ENCODE measurements at regions not wholly inside any gene's neighbourhood (a gene's known extent, or its start where the extent isn't known, plus 50 kb on each side); places are given as distances from the start of the nearest gene placed in this dataset.

GRCh38 chr15:70523616-70524015 lies 239.7 kb downstream of the UACA start:
- Histone ChIP-seq H3K27me3 (ENCODE audit: insufficient read depth, low read depth, low read length) (no peaks in the 10 kb centered on the region), H2AFZ (ENCODE audit: low read depth, low read length) (no peak overlapping the region), H3K4me2 (ENCODE audit: low read length) (no peak overlapping the region), H3F3A (ENCODE audit: insufficient read depth, low read length, poor library complexity, severe bottlenecking) (no peaks in the 10 kb centered on the region), H3K36me3 (ENCODE audit: insufficient read depth, low read length) (no peaks in the 10 kb centered on the region), H3K9ac (ENCODE audit: low read length) (no peak overlapping the region), H3K27ac (ENCODE audit: low read length) (no peak overlapping the region), H3K79me2 (replicated peaks; ENCODE audit: insufficient read depth, low read length) (no peaks in the 10 kb centered on the region), H3K9me3 (ENCODE audit: low read length) (no peaks in the 10 kb centered on the region), H3K4me3 (ENCODE audit: low read length) (no peak overlapping the region), H4K20me1 (ENCODE audit: insufficient read depth) (no peaks in the 10 kb centered on the region), H3K9me2 (ENCODE audit: insufficient read depth, low read length) (no peaks in the 10 kb centered on the region)
- TF ChIP-seq SMC3 (conservative IDR thresholded peaks at IDR 0.05; ENCODE audit: poor library complexity) (no peak), EP300 (conservative IDR thresholded peaks at IDR 0.05; ENCODE audit: poor library complexity, severe bottlenecking) (no peak), EZH2 (IDR thresholded peaks at IDR 0.05; ENCODE audit: borderline replicate concordance, insufficient read depth, low read length, poor library complexity, severe bottlenecking) (no peak), POLR2AphosphoS5 (IDR thresholded peaks at IDR 0.05) (no peak), MXI1 (conservative IDR thresholded peaks at IDR 0.05; ENCODE audit: poor library complexity, severe bottlenecking) (no peak), REST (IDR thresholded peaks at IDR 0.05; ENCODE audit: borderline replicate concordance) (no peak), TAF1 (IDR thresholded peaks at IDR 0.05; ENCODE audit: low read depth) (no peak), RAD21 (conservative IDR thresholded peaks at IDR 0.05) (no peak), CTCF (IDR thresholded peaks at IDR 0.05; ENCODE audit: poor library complexity, severe bottlenecking) (no peak)

GRCh38 chr15:70523192-70523591 lies 240.2 kb downstream of the UACA start:
- Histone ChIP-seq H4K20me1 (ENCODE audit: insufficient read depth) (no peaks in the 10 kb centered on the region), H3K4me2 (ENCODE audit: low read length) (no peak overlapping the region), H2AFZ (ENCODE audit: low read depth, low read length) (no peak overlapping the region), H3K36me3 (ENCODE audit: insufficient read depth, low read length) (no peaks in the 10 kb centered on the region), H3F3A (ENCODE audit: insufficient read depth, low read length, poor library complexity, severe bottlenecking) (no peaks in the 10 kb centered on the region), H3K27me3 (ENCODE audit: insufficient read depth, low read depth, low read length) (no peaks in the 10 kb centered on the region), H3K9ac (ENCODE audit: low read length) (no peak overlapping the region), H3K79me2 (replicated peaks; ENCODE audit: insufficient read depth, low read length) (no peaks in the 10 kb centered on the region), H3K9me3 (ENCODE audit: low read length) (no peaks in the 10 kb centered on the region), H3K27ac (ENCODE audit: low read length) (no peak overlapping the region), H3K9me2 (ENCODE audit: insufficient read depth, low read length) (no peaks in the 10 kb centered on the region), H3K4me3 (ENCODE audit: low read length) (no peak overlapping the region)
- no peak for TF ChIP-seq REST (IDR thresholded peaks at IDR 0.05; ENCODE audit: borderline replicate concordance)
- no peak for TF ChIP-seq EZH2 (IDR thresholded peaks at IDR 0.05; ENCODE audit: borderline replicate concordance, insufficient read depth, low read length, poor library complexity, severe bottlenecking)
- TF ChIP-seq CTCF (IDR thresholded peaks at IDR 0.05; ENCODE audit: poor library complexity, severe bottlenecking), result no peak
- no peak for TF ChIP-seq EP300 (conservative IDR thresholded peaks at IDR 0.05; ENCODE audit: poor library complexity, severe bottlenecking)
- no peak for TF ChIP-seq SMC3 (conservative IDR thresholded peaks at IDR 0.05; ENCODE audit: poor library complexity)
- TF ChIP-seq MXI1 (conservative IDR thresholded peaks at IDR 0.05; ENCODE audit: poor library complexity, severe bottlenecking), result no peak
- TF ChIP-seq RAD21 (conservative IDR thresholded peaks at IDR 0.05), result no peak
- no peak for TF ChIP-seq POLR2AphosphoS5 (IDR thresholded peaks at IDR 0.05)
- TF ChIP-seq TAF1 (IDR thresholded peaks at IDR 0.05; ENCODE audit: low read depth), result no peak

Measured in neural cell (in vitro differentiated cells).